H4 (cell line): ENCODE measurements at regions not wholly inside any gene's neighbourhood (a gene's known extent, or its start where the extent isn't known, plus 50 kb on each side); places are given as distances from the start of the nearest gene placed in this dataset.
"Not testable (repeated sequence)": the region's sequence is repeated elsewhere in the genome, so short reads cannot be mapped to it uniquely, and the experiment has no call there.

Experiments used
- DNase-seq: peaks from one replicate; pipeline ENCODE4 v3.0.0-alpha.2; 2015; ENCODE audit warnings: low spot score

DNA sequence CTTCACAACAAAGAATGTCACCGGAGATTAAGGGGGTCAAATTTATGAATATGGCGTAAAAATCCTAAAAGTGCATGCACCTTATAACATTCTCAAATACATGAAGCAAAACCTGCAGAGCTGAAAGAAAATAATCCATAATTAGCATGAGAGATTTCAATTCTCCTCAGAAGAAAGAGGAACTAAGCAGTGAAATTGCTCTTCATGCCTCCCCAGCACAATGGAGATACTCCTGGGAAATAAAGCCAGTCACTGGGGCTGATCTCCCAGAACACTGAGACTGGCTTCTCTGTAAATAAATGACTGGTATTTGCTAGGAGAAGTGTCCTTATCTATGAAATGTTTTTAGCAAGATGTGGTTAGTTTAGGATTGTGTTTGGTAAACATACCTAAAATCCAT, 68.1 kb downstream of the GOLGA6L6 start:
- DNase-seq = not testable (repeated sequence)

DNA sequence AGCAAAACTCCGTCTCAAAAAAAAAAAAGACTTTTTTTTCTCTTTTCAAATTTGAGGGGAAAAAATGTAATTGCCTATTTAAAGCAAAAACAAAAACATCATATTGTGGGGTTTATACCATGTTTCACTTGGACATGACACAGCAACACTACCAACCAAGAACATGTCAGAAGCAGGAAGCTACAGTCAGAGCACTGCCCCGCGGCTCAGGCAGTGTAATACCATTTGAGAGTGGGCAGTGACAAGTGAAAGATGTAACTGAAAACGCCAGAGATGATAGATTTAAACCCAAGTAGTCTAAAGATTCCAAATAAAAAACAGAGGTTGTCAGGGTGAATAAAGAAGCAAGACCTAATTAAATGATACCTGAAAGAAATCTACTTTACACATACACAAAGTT, 68.6 kb downstream of the GOLGA6L6 start:
- DNase-seq = not testable (repeated sequence)

DNA sequence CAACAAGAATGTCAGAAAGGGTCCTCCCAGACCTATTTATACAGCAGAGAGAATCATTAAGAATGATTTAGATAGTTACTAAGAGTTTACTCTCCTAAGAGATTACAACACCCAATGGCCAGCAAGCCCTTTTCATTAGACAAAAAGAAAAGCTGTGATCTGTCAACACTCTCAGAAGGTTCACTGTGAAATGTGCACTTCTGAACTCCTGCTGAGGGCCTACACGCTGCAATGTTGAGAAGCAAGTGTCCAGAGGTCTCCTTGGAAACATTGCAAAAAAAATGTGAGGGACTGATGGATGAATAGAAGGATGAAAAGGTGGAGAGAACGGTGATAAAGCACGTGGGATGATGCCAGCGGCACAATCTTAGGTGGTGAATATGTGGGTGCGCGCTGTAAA, 70.8 kb downstream of the GOLGA6L6 start:
- not testable (repeated sequence) for DNase-seq

DNA sequence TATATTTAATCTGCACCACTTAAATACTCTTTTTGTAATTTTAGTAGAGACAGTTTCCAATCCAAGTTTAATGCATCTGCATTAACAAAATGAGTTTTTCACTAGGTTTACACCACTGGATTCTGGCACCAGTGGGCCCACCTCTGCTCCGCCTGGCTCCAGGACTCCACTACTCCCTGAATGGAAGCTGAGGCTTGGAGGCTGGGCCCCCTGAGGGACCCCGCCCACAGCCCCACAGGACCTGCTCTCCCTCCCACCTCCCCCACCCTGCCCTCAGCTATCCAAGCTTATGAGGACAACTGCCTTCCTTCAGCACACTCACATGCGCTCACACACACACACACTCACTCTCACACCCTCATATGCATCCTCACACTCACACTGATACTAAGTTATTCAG, 100.5 kb downstream of the GOLGA6L6 start:
- DNase-seq = not testable (repeated sequence)

- DNase-seq = not testable (repeated sequence)
These were observed 101.2 kb downstream of the GOLGA6L6 start for GRCh38 chr15:20440390-20440789.

DNA sequence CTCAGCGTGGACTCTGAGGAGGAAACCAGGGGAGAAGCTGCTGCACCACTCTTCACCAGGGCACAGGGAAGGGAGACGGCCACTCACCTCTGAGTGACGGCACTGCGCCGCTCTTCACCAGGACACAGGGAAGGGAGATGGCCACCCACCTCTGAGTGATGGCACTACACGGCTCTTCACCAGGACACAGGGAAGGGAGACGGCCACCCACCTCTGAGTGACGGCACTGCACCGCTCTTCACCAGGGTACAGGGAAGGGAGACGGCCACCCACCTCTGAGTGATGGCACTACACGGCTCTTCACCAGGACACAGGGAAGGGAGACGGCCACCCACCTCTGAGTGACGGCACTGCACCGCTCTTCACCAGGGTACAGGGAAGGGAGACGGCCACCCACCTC, 102.5 kb downstream of the GOLGA6L6 start:
- not testable (repeated sequence) for DNase-seq

GRCh38 chr15:20438255-20438654, 103.3 kb downstream of the GOLGA6L6 start:
- not testable (repeated sequence) for DNase-seq

- not testable (repeated sequence) for DNase-seq
These were observed 108.1 kb downstream of the GOLGA6L6 start for GRCh38 chr15:20433468-20433867.

DNA sequence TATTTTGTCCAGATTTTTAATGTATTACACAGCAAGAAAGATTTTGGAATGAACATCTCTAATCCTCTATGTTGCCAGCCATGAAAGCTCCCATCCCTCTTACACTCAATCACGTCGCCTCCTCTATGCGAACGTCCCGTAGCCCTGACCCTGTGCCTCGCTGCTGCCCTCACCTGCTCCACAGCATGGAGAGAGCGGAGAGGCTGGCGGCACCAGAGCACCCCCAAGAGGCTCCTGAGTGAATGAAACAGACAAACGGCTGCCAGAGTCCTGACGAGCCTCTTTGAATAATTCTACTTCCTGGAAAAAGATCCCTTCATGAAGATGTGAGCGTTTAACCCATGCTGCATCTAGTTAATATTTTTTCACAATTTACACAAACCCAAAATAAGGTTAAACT, 111.1 kb downstream of the GOLGA6L6 start:
- not testable (repeated sequence) for DNase-seq

DNA sequence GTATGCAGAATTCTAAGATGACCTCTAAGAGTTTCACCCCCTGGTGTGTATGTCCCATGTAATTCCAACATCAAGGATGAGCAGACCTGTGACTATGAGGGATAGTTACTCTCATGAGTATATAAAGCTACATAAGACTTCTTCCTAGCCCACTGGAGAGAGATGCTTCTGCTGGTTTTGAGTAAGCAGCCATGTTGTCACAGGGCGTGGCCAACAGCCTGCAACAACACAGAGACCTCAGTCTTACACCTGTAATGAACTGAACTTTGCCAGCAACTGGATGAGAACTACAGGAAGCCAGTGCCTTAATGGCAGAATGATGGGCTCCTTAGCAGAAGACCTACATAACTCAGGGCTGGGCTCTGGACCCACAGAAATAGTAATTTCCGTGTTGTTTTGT, 120.9 kb downstream of the GOLGA6L6 start:
- not testable (repeated sequence) for DNase-seq

- not testable (repeated sequence) for DNase-seq
These were observed 125.0 kb downstream of the GOLGA6L6 start for GRCh38 chr15:20416618-20417017.

GRCh38 chr15:20409667-20410198, 131.9 kb downstream of the GOLGA6L6 start:
- DNase-seq = not testable (repeated sequence)

DNA sequence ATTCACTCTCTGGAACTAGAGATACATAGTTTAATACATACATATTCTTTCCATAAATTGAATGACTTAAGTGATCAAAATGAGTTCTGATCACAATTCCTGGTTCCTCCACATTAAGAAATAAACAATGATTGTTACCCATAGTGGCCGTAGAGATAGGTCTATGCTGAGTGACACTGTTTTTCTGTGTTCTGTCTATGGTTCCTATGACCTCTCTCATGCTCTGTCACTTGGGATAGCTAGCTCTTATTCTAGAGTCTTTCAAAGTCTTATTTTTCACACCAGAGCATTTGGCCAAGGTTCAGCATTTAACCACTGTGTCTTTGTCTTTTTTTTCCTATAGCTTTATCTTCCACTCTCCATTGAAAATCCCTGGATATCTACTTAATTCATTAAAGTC, 132.4 kb downstream of the GOLGA6L6 start:
- DNase-seq = no peak

GRCh38 chr15:20407553-20407952, 134.0 kb downstream of the GOLGA6L6 start:
- no peak for DNase-seq

GRCh38 chr15:20404571-20404970, 137.0 kb downstream of the GOLGA6L6 start:
- not testable (repeated sequence) for DNase-seq

- not testable (repeated sequence) for DNase-seq
These were observed 139.0 kb downstream of the GOLGA6L6 start for GRCh38 chr15:20402586-20402985.

- not testable (repeated sequence) for DNase-seq
These were observed 140.5 kb downstream of the GOLGA6L6 start for GRCh38 chr15:20401058-20401457.

GRCh38 chr15:20398680-20399079, 142.9 kb downstream of the GOLGA6L6 start:
- DNase-seq = not testable (repeated sequence)

GRCh38 chr15:20388161-20388560, 153.4 kb downstream of the GOLGA6L6 start:
- not testable (repeated sequence) for DNase-seq

DNA sequence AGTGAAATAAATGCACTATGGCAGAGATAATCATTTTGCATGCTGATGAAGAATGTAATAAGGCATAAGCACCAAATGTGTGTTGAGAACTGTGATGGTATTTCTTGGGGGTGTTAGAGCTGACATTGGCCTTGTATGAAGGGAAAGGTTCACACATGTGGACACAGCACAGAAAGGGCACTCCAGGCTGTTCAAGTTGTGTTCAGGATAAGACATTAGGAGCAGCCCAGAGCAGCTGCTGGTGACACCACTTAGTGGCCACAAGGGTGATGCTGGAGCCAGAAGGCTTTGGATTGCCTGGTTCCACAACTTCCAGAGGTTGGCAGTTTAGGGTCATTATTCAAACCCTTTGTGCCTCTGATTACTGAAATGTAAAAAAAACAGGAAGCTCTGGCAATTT, 155.4 kb downstream of the GOLGA6L6 start:
- DNase-seq = no peak

- DNase-seq = not testable (repeated sequence)
These were observed 161.4 kb downstream of the GOLGA6L6 start for GRCh38 chr15:20380199-20380598.

DNA sequence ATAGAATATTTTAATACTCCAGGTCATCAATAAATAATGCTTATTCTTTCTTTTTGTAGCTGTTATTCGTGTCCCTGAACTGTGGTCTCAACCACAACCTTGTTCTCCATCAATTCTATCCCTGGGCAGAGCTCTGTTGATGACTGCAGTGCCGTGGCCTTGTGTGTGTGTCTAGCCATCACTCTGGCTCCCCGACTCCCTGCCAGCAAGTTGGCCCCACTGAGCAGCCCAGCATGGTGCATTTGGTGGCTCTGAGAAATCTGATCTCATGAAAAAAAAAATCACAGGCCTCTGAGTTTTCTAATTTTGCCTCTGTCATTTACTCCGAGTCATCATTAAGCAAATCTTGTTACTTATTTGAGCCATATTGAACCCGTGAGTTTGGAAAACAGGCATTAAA, 164.7 kb downstream of the GOLGA6L6 start:
- DNase-seq = no peak

DNA sequence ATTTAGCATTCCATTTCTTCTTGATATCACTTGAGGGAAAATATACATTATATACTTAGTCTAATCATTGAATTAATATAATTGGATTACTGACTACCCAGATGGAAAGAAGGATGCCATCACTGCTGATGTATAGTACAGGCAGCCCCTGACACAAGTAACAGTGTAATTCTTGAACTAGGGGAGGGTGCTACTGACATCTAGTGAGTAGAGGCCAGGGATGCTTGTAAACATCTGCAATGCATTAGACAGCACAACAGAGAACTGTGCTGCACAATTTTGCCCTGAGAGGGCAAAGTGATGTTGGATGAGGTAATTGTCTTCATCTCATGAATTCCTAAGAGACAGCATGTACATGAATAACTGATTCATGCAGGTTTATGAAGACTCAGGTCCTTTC, 169.2 kb downstream of the GOLGA6L6 start:
- DNase-seq = not testable (repeated sequence)

GRCh38 chr15:20369500-20369899, 172.1 kb downstream of the GOLGA6L6 start:
- no peak for DNase-seq
